ENCODE measurements at regions not wholly inside any gene's neighbourhood (a gene's known extent, or its start where the extent isn't known, plus 50 kb on each side); places are given as distances from the start of the nearest gene placed in this dataset.

GRCh38 chr6:134593024-134593423 is 275.1 kb upstream of the SGK1 start:
- no peak for TF ChIP-seq CTCF (IDR thresholded peaks at IDR 0.05)
- no peak for TF ChIP-seq POLR2AphosphoS5 (IDR thresholded peaks at IDR 0.05)

Data from prostate gland (tissue), 2 donors.